Gastroesophageal sphincter (tissue), 3 donors: ENCODE measurements at regions not wholly inside any gene's neighbourhood (a gene's known extent, or its start where the extent isn't known, plus 50 kb on each side); places are given as distances from the start of the nearest gene placed in this dataset.

ENCODE experiments used
- CTCF ChIP-seq, 4 experiments: fragments of 200-600 bp in 2 of 4; fragments of 450-650 bp in 2 of 4; sonication (generic) in 1 of 4; IDR thresholded peaks; one replicate each; pipeline ENCODE4 v1.5.1; 2017 to 2019; ENCODE audit warnings: antibody characterized with exemption in 4 of 4, mild to moderate bottlenecking in 2 of 4, moderate library complexity in 2 of 4
- POLR2A ChIP-seq, 2 donors: fragments of 450-650 bp; IDR thresholded peaks; one replicate each; pipeline ENCODE4 v1.6.1; 2017; ENCODE audit warnings: antibody characterized with exemption in 2 of 2, mild to moderate bottlenecking in 2 of 2, moderate library complexity in 1 of 2

- TF ChIP-seq CTCF (IDR thresholded peaks at IDR 0.05) (no peak), POLR2A (IDR thresholded peaks at IDR 0.05) (no peak)
These were observed 68.5 kb upstream of the MED9 start for GRCh38 chr17:17408236-17408794.
